NCI-H2107 (cell line): ENCODE measurements at regions not wholly inside any gene's neighbourhood (a gene's known extent, or its start where the extent isn't known, plus 50 kb on each side); places are given as distances from the start of the nearest gene placed in this dataset.
"Not testable (repeated sequence)": the region's sequence is repeated elsewhere in the genome, so short reads cannot be mapped to it uniquely, and the experiment has no call there.

ENCODE experiments used
- DNase-seq: peaks from one replicate; lab custom pipeline; 2025; lab: John Stamatoyannopoulos, UW

GRCh38 chr14:28946267-28946666, 179.7 kb downstream of the FOXG1 start:
- no peak for DNase-seq

GRCh38 chr14:28949503-28949902, 182.9 kb downstream of the FOXG1 start:
- no peak for DNase-seq

- no peak for DNase-seq
Observed at GRCh38 chr14:28952161-28952560, 185.6 kb downstream of the FOXG1 start.

- DNase-seq, result no peak
Observed at GRCh38 chr14:28952666-28953065, 186.1 kb downstream of the FOXG1 start.

GRCh38 chr14:28953973-28954372, 187.4 kb downstream of the FOXG1 start:
- DNase-seq, result no peak

GRCh38 chr14:28966416-28967233, 200.0 kb downstream of the FOXG1 start:
- no peak for DNase-seq

GRCh38 chr14:28975084-28975483, 208.5 kb downstream of the FOXG1 start:
- DNase-seq, result no peak

- no peak for DNase-seq
Observed at GRCh38 chr14:28982228-28982627, 215.6 kb downstream of the FOXG1 start.

GRCh38 chr14:28983279-28983678, 216.7 kb downstream of the FOXG1 start:
- DNase-seq, result no peak

- no peak for DNase-seq
Observed at GRCh38 chr14:28987516-28987915, 220.9 kb downstream of the FOXG1 start.

GRCh38 chr14:28997196-28997595, 230.6 kb downstream of the FOXG1 start:
- not testable (repeated sequence) for DNase-seq

- no peak for DNase-seq
Observed at GRCh38 chr14:28999656-29000055, 233.1 kb downstream of the FOXG1 start.

GRCh38 chr14:29005647-29006046, 239.1 kb downstream of the FOXG1 start:
- no peak for DNase-seq

GRCh38 chr14:29007990-29008389, 241.4 kb downstream of the FOXG1 start:
- DNase-seq, result no peak

GRCh38 chr14:29016050-29016900, 249.7 kb downstream of the FOXG1 start:
- DNase-seq, result peak; percentile 52

- not testable (repeated sequence) for DNase-seq
Observed at GRCh38 chr14:29023505-29023904, 256.9 kb downstream of the FOXG1 start.

GRCh38 chr14:29027441-29027840, 260.9 kb downstream of the FOXG1 start:
- DNase-seq, result not testable (repeated sequence)

GRCh38 chr14:29027941-29028705, 261.5 kb downstream of the FOXG1 start:
- DNase-seq, result not testable (repeated sequence)

GRCh38 chr14:29028973-29029582, 262.5 kb downstream of the FOXG1 start:
- DNase-seq, result no peak

- no peak for DNase-seq
Observed at GRCh38 chr14:29030121-29030520, 263.5 kb downstream of the FOXG1 start.

GRCh38 chr14:29030970-29031369, 264.4 kb downstream of the FOXG1 start:
- no peak for DNase-seq

GRCh38 chr14:29035134-29035533, 268.5 kb downstream of the FOXG1 start:
- DNase-seq, result no peak
